IPS-NIHi7 (cell line): ENCODE measurements at regions not wholly inside any gene's neighbourhood (a gene's known extent, or its start where the extent isn't known, plus 50 kb on each side); places are given as distances from the start of the nearest gene placed in this dataset.
A peak's percentile ranks its signal among the peaks of the same experiment; 100 is the strongest.

Experiments used
- DNase-seq: peaks from one replicate; pipeline ENCODE4 v3.0.0; 2012; ENCODE audit warnings: mixed read lengths; ENCODE audit errors: extremely low spot score

- DNase-seq = no peak
These were observed 194.6 kb downstream of the NRIP1 start for GRCh38 chr21:14869984-14870852.

- DNase-seq = no peak
These were observed 197.7 kb downstream of the NRIP1 start for GRCh38 chr21:14866859-14867765.

- DNase-seq = peak; percentile 80
These were observed 200.4 kb downstream of the NRIP1 start for GRCh38 chr21:14864211-14865021.

- DNase-seq = no peak
These were observed 201.0 kb downstream of the NRIP1 start for GRCh38 chr21:14863745-14864210.

- DNase-seq = no peak
These were observed 201.7 kb downstream of the NRIP1 start for GRCh38 chr21:14862794-14863720.

- no peak for DNase-seq
These were observed 206.5 kb downstream of the NRIP1 start for GRCh38 chr21:14858311-14858710.

- no peak for DNase-seq
These were observed 207.3 kb downstream of the NRIP1 start for GRCh38 chr21:14857529-14857928.

- DNase-seq = no peak
These were observed 214.4 kb downstream of the NRIP1 start for GRCh38 chr21:14850394-14850793.

- no peak for DNase-seq
These were observed 218.2 kb downstream of the NRIP1 start for GRCh38 chr21:14846621-14847020.

- DNase-seq = no peak
These were observed 220.8 kb downstream of the NRIP1 start for GRCh38 chr21:14844001-14844400.

GRCh38 chr21:14842601-14843000 lies 222.2 kb downstream of the NRIP1 start:
- DNase-seq = no peak

- no peak for DNase-seq
These were observed 223.0 kb downstream of the NRIP1 start for GRCh38 chr21:14841511-14842472.

GRCh38 chr21:14838400-14838799 lies 226.4 kb downstream of the NRIP1 start:
- DNase-seq = no peak

GRCh38 chr21:14836950-14837349 lies 227.8 kb downstream of the NRIP1 start:
- no peak for DNase-seq

- no peak for DNase-seq
These were observed 231.0 kb downstream of the NRIP1 start for GRCh38 chr21:14833666-14834351.

GRCh38 chr21:14833241-14833640 lies 231.6 kb downstream of the NRIP1 start:
- no peak for DNase-seq

GRCh38 chr21:14830307-14830706 lies 234.5 kb downstream of the NRIP1 start:
- DNase-seq = no peak

GRCh38 chr21:14829685-14830084 lies 235.1 kb downstream of the NRIP1 start:
- no peak for DNase-seq

- no peak for DNase-seq
These were observed 237.3 kb downstream of the NRIP1 start for GRCh38 chr21:14827468-14827867.
